ENCODE measurements at regions not wholly inside any gene's neighbourhood (a gene's known extent, or its start where the extent isn't known, plus 50 kb on each side); places are given as distances from the start of the nearest gene placed in this dataset.
"Not testable (repeated sequence)": the region's sequence is repeated elsewhere in the genome, so short reads cannot be mapped to it uniquely, and the experiment has no call there.

DNA sequence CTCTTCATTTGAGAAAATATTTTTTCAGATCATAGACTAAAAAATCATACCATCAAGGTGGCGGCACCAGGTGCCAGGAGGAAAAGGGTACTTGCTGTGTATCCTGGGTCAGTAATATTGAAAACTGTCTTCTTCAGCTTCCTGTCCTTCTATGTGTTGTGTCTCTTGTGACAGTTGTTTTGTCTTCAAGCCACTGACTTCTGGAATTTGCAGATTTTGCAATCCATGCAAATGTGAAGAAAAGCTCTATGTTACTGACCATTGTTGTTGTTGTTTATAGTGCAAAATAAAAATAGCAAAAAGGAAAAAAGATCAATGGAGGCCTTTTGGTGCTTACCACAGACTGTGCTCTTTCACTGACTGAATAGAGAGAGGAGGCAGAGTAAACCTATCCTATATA is 83.2 kb upstream of the RHOU start:
- Histone ChIP-seq H3K9me3 (no peaks in the 10 kb centered on the region), H3K4me1 (peaks cover 0 to 16% (median 13%) of the 10 kb centered on the region in 12 donors), H3K27me3 (peaks cover 33 to 94% (median 71%) of the 10 kb centered on the region in 9 donors), H3K27ac (no peak overlapping the region), H3K4me3 (no peak overlapping the region), H3K36me3 (no peaks in the 10 kb centered on the region)
- intact Hi-C loops (cut with DNase I): no loop called here
- 94 to 97% (median 95%) methylated on average over 1 of the region's 1 CpG for WGBS, 4 donors
- TF ChIP-seq, protein P1, sequence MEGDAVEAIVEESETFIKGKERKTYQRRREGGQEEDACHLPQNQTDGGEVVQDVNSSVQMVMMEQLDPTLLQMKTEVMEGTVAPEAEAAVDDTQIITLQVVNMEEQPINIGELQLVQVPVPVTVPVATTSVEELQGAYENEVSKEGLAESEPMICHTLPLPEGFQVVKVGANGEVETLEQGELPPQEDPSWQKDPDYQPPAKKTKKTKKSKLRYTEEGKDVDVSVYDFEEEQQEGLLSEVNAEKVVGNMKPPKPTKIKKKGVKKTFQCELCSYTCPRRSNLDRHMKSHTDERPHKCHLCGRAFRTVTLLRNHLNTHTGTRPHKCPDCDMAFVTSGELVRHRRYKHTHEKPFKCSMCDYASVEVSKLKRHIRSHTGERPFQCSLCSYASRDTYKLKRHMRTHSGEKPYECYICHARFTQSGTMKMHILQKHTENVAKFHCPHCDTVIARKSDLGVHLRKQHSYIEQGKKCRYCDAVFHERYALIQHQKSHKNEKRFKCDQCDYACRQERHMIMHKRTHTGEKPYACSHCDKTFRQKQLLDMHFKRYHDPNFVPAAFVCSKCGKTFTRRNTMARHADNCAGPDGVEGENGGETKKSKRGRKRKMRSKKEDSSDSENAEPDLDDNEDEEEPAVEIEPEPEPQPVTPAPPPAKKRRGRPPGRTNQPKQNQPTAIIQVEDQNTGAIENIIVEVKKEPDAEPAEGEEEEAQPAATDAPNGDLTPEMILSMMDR (IDR thresholded peaks at IDR 0.05): no peak
- no peak for TF ChIP-seq POLR2A (IDR thresholded peaks at IDR 0.05)
- no peak for DNase-seq
- no peak for ATAC-seq

DNA sequence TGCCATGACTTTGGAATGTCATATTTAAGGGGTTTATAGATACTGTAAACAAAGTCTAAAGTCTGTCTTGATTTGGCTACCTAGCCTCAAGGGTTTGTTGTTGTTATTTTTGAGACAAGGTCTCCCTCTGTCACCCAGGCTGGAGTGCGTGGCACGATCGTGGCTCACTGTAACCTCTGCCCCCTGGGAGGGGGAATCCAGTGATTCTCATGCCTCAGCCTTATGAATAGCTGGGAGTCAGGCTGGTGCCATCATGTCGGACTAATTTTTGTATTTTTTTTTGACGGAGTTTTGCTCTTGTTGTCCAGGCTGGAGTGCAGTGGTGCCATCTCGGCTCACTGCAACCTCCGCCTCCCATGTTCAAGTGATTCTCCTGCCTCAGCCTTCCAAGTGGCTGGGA is 82.2 kb upstream of the RHOU start:
- peaks cover 30 to 85% (median 62%) of the 10 kb centered on the region in 9 donors for H3K27me3 ChIP-seq
- H3K4me3 ChIP-seq; H3K36me3 ChIP-seq; DNase-seq; intact Hi-C loops (cut with DNase I); ATAC-seq; H3K27ac ChIP-seq; H3K4me1 ChIP-seq; H3K9me3 ChIP-seq: not testable (repeated sequence)
- WGBS, 4 donors: 83 to 91% (median 89%) methylated on average over 7 of the region's 7 CpGs

DNA sequence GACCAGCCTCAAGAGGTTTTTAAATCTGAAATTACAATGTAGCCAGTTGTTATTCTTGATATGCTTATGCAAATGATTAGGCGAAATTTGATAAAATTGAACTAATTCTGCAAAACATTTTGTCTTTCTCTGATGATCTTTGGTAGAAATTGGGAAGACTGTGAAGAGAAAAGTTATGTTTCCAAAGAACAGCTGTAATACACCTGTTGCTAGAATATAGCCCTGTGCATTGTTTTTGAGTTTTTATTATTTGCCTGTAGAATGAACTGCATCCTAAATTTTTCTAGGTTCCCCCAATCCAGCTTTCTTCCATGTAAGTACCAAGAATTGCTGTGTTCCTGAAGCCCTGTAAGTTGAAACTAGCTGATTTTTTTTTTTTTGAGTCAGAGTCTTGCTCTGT is 81.5 kb upstream of the RHOU start:
- DNase-seq: no peak
- Histone ChIP-seq H3K4me1 (peaks cover 0 to under 1% (median 0%) of the 10 kb centered on the region in 12 donors), H3K27me3 (peaks cover 23 to 78% (median 55%) of the 10 kb centered on the region in 9 donors), H3K27ac (no peak overlapping the region), H3K4me3 (no peak overlapping the region), H3K9me3 (no peaks in the 10 kb centered on the region), H3K36me3 (no peaks in the 10 kb centered on the region)
- 89 to 98% (median 94%) methylated on average over 1 of the region's 1 CpG for WGBS, 4 donors
- TF ChIP-seq, protein P1 (IDR thresholded peaks at IDR 0.05): no peak
- TF ChIP-seq POLR2A (IDR thresholded peaks at IDR 0.05): no peak
- no peak for ATAC-seq
- intact Hi-C loops (cut with DNase I): no loop called here

DNA sequence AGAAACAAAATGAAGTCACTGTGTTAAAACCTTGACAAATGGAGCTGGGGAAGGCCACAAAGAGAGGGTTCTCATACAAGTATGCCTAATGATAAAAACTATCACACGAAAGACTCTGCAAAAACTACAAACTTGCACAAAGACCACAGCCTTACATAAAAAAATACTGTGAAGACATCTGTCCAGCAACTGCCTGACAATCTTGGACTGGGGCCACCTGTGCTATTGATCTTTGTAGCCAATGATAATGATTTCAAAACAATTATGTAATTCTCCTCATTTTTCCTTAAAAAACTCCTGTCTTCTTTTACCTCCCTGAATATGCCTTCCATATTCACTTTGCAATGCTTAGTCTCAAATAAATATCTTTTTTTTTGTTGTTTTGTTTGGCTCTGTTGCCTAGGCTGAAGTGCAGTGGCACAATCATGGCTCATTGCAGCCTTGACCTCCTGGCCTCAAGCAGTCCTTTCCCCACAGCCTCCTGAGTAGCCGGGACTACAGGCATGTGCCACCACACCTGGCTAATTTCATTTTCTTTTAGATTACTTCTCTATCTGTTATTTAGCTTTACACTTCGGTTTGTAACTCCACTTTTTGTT is 79.4 kb upstream of the RHOU start:
- 83 to 85% (median 84%) methylated on average over 3 of the region's 3 CpGs for WGBS, 4 donors
- Histone ChIP-seq H3K27me3 (peaks cover 2 to 62% (median 34%) of the 10 kb centered on the region in 9 donors), H3K4me1 (no peaks in the 10 kb centered on the region), H3K9me3 (no peaks in the 10 kb centered on the region), H3K4me3 (no peak overlapping the region), H3K36me3 (no peaks in the 10 kb centered on the region), H3K27ac (no peak overlapping the region)
- intact Hi-C loops (cut with DNase I): no loop called here
- TF ChIP-seq POLR2A (IDR thresholded peaks at IDR 0.05): no peak
- TF ChIP-seq, protein P1 (IDR thresholded peaks at IDR 0.05): no peak
- no peak for ATAC-seq
- no peak for DNase-seq

DNA sequence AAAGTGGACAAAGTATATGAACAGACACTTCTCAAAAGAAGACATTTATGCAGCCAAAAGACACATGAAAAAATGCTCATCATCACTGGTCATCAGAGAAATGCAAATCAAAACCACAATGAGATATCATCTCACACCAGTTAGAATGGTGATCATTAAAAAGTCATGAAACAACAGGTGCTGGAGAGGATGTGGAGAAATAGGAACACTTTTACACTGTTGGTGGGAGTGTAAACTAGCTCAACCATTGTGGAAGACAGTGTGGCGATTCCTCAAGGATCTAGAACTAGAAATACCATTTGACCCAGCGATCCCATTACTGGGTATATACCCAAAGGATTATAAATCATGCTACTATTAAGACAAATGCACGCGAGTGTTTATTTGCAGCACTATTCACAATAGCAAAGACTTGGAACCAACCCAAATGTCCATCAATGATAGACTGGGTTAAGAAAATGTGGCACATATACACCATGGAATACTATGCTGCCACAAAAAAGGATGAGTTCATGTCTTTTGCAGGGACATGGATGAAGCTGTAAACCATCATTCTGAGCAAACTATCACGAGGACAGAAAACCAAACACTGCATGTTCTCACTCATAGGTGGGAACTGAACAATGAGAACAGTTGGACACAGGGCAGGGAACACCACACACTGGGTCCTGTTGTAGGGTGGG is 73.1 kb upstream of the RHOU start:
- not testable (repeated sequence) for H3K4me3 ChIP-seq, ATAC-seq, H3K36me3 ChIP-seq, H3K4me1 ChIP-seq, H3K9me3 ChIP-seq, H3K27me3 ChIP-seq, H3K27ac ChIP-seq, DNase-seq
- WGBS, 4 donors: 82 to 93% (median 83%) methylated on average over 5 of the region's 5 CpGs
- intact Hi-C loops (cut with DNase I): loop anchor here in 1 of 10 donors (10.0 kb wide), 1 partner anchor 493 kb away; no protein-coding TSS in a partner anchor
